HK-2 (cell line): ENCODE measurements at regions not wholly inside any gene's neighbourhood (a gene's known extent, or its start where the extent isn't known, plus 50 kb on each side); places are given as distances from the start of the nearest gene placed in this dataset.
"Not testable (repeated sequence)": the region's sequence is repeated elsewhere in the genome, so short reads cannot be mapped to it uniquely, and the experiment has no call there.

Experiments
- DNase-seq: peaks from one replicate; pipeline ENCODE4 v3.0.0-alpha.2; 2018; ENCODE audit not compliant: unreplicated experiment

DNA sequence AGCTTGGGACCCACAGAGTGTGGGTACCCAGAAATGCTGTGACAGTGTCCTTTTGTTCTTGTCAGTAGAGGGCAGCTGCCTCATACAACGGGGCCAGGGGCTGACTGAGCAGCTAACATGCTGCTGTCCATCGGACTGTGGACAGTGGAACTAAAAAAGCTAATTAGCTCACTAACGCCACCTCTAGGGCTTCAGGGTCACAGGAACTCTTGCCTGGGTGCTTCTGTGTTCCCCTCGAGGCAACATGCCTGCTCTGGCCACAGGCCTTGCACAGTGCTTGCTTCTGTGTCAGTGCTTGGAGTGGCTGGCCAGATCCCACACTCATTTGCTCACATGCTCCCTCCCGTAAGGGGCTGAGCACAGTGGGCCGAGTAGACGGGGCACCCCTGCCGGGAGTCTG, 377.0 kb downstream of the OLFM4 start:
- DNase-seq, result no peak

DNA sequence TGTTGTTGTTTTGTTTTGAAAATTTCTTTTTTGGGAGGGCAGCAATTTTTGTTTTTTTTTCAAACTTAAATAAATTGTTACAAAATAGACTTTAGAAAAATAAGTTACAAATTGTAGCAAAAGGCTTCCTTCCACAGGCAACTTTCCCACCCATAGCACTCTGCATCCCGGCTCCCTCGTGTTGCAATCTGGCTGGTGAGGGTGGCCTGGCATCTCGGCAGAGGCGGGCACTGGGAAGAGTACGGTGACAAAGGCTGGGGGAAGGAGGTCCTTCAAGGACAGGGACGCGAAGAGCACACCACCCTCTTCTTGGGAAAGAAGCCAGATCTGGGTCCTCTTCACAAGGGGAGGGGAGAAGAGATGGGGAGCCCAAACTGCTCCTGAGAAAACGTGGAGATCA, 379.7 kb downstream of the OLFM4 start:
- no peak for DNase-seq

DNA sequence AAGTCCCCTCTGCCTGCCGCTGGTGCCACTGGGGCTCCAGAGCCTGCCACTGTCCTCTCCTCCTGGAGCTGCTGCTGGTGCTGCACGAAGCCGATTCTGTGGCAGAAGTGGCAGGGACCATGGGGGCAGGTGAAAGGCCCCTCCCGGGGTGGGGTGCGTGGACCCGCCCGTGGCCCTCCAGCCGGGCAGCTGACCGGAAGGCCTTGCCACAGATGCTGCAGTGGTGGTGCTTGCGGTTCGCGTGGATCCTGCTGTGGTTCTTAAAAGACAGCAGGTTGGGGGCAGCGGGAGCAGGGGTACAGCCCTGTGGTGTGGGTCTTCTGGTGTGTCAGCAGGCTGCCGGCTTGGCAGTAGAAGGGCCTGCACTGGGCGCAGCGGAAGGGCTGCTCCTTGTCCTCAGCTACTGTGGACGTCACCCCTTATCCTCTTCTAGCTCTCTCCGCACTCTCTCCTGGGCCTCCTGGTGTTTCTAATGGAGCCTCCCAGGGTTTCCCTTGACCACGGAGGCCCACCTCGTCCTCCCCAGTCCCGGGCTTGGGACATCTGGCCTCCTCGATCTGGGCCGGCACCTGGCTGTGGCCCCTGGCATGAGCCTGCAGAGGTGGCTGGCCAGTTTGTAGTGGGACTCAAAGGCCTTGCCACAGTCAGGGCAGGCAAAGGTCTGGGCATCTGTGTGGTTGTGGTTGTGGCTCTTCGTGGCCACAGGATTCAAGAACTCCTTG, 380.4 kb downstream of the OLFM4 start:
- DNase-seq, result no peak

DNA sequence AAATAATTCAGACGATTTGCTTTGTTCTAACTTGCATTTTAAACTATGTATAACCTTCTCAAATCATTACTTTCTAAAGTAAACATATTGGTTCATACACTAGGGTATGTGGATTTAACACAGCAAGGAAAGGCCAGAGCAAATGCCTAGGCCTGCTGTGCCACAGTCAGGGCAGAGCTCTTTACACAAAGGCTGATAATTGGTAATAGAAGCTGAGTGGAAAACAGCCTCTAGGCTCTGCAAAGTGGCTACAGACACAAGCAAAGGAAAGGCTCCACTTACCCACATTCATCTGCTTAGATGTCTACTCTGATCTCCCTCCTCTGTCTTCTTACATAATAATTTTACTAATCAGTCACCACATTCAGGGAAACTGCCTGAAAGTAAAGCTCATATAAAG, 382.9 kb downstream of the OLFM4 start:
- DNase-seq, result no peak

DNA sequence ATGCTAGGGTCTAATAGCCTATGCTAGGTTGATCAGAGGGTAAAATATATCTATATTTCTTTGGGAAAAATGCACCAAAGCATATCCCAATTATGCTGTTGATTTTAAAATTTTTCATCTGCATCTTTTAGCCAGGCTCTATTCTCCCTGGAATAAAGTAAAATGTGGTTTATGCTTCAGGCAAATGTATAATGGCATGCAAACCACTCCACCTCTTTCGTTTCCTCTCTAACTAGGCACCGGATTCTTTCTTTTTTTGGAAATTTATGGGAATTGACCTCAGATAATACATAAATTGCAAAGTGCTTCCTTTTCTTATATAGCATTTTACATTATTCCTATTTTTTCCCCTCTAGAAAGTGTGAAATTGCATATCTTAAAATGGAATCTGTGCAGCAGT, 386.5 kb downstream of the OLFM4 start:
- no peak for DNase-seq

DNA sequence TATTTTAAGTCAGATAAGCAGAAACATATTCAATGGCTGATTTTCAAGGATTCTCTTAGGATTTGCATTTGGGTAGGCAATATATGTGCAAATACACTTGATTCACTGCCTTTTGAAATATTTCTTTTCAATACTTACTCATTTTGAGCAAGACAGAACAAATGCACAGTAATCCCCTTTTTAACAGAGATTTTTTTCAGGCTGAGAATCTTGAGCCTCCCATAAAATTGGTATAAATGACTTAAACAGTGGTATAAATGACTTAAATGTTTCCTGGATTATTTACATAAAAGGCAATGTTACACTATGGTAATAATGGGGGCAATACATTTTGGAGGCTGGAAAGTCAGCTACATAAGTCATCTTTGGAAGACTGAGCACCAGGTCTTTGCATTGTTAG, 389.0 kb downstream of the OLFM4 start:
- DNase-seq, result no peak

DNA sequence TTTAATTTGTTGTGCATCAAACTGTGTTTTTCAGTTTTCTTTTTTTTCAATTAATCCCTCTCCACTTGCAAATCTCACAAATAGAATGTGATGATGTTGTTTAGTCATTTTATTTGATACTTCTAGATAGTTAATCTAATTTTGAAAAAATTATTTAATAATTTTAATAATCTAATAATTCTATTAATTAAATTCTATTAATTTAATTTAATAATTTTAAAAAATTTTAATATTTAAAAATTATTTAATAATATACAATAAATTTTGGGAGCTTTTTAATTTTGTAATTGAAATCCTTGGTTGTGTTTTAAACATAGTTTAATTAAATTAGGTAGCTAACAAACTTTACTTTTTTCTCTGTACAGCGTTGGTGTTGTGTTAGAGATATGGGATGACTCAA, 393.8 kb downstream of the OLFM4 start:
- no peak for DNase-seq

DNA sequence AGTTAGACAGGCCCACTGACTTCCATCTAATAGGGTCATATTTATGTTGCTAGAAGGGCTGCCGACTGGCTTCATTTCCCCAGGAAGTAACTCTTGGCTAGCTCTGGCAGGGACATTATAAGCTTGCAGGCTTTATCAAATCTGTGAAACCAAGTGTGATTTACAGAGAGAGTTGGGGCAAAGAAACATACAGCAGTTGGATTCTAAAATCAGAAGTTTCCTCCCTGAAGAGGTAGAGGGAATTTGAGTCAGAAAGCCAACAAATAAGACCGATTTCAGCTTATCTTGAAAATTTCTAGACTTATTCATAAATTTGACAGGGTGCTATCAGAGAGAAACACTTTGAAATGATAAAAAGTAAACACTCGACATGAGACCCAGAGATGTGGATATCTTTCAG, 407.8 kb downstream of the OLFM4 start:
- no peak for DNase-seq

DNA sequence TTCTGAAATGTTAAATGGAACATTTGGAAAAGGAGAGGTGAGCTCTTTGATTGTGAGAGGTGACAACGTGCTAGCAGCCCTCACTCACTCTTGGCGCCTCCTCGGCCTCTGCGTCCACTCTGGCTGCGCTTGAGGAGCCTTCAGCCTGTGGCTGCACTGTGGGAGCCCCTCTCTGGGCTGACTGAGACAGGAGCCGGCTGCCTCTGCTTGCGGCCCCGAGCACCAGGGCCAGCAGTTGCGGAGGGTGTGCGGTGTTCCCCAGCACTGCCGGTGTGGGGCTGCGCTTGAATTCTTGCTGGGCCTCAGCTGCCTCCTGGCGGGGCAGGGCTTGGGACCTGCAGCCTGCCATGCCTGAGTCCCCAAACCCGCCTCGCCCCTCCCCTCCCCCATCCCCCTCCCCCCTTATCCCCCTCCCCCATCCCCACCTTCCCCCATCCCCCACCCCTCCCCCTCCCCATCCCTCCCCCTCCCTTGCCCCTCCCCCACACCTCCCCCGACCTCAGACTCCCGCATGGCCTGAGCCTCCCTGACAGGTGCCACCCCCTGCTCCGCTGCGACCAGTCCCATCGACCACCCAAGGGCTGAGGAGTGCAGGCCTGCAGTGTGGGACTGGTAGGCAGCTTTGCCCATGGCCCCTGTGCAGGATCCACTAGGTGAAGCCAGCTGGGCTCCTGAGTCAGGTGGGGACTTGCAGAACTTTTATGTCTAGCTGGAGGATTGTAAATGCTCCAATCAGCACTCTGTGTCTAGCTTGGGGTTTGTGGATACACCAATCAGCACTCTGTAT, 411.0 kb downstream of the OLFM4 start:
- no peak for DNase-seq

DNA sequence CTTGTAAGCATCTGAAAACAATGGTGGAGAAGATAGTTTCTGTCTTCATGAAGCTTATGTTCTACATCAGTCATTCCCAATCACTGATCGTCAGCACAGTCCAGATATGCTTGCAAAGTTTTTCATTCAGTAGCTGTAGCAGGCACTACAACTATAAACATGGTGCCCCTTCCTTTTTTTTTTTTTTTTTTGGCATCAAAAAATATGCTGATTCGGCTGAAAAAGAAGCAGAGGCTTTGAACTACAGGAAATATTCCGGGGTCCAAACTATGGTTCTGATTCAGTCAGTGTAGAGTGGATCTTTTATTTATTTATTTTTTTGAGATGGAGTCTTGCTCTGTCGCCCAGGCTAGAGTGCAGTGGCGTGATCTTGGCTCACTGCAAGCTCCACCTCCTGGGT, 414.4 kb downstream of the OLFM4 start:
- no peak for DNase-seq

DNA sequence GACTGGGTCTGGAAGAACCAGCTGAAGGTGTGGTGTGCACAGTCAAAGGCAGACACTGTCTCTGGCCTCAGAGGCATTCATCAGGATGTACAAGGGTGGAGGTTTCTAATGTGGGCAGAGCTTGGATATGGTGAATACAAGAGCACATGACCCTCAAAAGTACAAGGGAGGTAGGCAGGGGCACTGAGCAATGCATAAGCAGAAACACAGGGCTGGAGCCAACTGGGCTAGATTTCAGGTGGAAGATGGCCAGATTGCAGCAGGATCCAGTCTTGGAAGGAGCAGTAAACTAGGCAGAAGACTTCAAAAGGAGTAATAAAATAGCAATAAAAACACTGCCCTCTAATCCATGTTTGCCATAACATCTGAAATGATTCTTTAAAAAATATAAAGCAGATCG, 417.1 kb downstream of the OLFM4 start:
- DNase-seq, result no peak

DNA sequence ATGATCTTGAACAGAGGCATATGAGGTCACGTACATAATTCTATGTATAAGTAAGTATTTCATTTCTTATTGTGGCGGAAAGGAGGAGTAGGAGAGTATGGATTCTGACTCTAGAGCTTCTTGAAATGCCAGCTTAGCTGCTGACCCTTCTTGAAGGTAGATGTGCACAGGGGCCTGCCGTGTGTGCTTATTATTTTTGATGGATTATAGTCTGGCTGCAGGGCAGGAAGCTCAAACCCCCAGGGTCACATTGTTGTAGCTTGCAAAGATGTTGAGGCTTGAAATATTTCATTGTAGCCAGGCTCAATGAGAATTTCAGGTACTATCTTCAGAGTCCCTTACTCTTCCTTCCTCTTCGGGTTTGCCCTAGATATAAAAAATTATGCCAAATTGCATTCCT, 418.8 kb downstream of the OLFM4 start:
- no peak for DNase-seq

DNA sequence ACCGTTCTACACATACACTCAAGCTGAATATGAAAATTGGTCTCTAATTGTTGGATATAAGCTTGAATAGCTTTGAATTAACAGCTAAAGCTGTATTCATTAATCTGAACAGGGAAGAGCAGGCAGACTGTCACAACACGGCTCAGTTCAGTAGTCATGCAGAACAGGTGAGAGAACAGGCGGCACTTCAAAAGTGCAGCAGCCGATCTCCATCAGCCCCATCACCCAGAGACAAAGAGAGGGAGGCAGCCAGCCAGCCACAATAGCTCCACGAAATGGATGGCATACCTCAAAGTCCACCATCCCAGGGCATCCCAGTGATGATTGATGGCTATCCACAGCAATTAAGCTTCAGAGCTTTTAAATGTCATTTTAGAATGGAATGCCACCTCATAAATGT, 419.2 kb downstream of the OLFM4 start:
- no peak for DNase-seq

DNA sequence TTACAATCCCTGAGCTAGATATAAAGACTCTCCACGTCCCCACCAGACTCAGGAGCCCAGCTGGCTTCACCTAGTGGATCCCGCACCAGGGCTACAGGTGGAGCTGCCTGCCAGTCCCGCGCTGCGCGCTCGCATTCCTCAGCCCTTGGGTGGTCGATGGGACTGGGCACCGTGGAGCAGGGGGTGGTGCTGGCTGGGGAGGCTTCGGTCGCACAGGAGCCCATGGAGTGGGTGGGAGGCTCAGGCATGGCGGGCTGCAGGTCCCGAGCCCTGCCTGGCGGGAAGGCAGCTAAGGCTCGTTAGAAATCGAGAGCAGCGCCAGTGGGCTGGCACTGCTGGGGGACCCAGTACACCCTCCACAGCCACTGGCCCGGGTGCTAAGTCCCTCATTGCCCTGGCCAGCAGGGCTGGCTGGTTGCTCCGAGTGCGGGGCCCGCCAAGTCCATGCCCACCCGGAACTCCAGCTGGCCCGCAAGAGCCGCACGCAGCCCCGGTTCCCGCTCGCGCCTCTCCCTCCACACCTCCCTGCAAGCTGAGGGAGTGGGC, 423.7 kb downstream of the OLFM4 start:
- not testable (repeated sequence) for DNase-seq

DNA sequence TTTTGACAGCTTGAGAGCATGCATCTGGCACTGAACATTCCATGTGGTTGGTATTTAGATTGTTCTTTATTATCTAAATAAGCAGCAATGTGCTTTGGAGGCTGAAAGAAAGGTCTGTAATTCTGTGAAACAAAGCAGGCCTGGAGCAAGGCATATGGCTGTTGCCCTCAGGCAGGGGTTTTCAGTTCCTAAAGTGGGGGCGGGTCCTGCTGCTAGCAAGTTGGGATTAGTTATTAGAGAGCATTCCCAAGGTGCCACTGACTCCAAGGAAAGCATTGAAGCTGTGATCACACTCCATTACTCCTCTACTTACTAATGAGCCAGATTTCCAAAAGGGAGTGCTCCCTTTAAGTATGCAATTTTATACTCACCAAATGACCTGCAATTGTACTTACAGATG, 432.2 kb downstream of the OLFM4 start:
- DNase-seq, result no peak

DNA sequence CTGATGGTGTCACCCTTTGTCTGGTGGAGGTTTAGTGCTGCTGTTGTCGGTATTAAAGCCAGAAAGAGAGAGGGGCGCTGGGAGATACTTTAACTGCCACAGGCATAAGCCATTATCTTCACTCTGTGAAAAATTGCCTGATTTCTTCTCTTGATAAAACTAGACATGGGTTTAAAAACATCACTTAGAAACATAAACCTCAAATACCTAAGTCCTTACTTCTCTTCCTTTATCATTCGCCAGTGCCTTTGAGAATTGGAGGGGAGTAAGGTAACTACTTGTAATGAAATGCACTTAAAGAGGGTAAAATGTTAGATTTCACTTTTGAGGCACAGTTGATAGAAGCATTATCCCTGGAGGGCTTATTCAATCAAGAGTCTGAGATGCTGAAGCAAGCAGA, 434.5 kb downstream of the OLFM4 start:
- DNase-seq, result no peak

DNA sequence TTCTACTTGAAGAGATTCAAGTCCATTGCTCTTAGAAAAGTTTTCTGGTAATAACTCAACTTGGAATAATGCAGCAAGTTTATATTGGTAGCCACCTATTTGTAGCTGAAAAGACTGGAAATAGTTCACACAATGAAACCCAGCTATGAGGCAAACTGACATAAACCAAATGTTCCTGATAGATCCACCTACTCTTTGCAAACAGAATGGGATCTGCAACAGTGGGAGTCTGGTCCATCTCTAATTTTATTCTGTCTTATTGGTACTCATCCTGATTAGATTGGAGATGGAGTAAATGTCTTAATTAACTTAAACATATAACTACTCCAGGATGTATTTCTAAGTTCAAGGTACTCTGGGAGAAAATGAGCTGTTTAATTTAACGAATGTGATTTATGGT, 438.0 kb downstream of the OLFM4 start:
- no peak for DNase-seq

DNA sequence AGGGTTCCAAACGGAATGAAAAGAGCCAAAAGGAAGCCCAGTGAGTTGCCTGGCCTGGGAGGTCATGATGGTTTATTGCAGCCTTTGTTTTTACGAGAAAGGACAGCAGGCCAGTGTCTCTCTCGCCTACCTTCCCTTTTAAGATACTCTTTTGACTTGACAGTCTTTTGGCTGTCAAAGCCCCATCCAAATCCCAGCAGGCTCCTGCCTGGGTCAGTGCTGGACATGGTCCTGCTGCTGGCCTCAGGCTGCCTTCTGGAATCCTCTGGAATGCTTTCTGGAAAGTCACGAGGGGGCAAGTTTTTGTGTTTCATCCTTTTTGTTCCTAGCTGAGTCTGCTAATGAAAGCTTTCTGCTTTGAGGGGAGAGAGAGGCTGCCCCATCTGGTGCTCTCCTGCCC, 444.8 kb downstream of the OLFM4 start:
- DNase-seq, result no peak

DNA sequence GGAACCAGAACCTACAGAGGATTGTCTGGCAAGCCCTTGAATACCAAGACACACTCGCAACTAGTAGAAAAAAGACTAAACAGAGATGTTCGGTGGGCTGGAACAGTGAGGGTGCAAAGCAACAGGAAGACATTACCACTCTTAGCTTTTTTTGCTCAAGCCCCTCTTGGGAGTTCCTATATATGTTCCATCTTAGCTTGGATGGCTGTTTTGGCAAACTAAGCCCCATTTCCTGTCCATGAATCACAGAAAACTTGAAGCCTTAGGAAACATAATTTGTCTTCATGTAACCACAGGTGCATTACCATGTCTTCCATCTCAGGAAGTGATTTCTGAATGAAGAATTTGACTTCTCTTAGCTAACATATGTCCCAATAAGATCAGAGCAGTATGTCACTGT, 446.3 kb downstream of the OLFM4 start:
- DNase-seq, result no peak

DNA sequence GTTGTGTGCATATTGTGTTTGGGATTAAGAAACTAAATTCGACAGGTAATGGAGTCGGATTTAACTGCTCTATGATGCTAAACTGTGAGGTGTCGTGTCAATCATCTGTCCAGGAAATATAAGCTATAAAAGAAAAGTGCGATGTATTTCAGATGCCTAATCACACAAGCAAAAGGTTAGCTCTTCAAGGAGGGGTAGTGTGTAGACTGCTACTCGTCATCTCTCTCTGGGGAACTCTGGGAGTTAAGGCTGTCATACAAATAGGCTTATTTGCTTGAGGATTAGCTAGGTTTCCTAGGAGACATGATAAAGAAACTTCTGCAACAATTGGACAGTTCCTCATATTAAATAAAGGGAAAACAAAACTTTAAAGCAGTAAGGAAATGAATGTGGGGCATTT, 462.1 kb downstream of the OLFM4 start:
- DNase-seq, result no peak

DNA sequence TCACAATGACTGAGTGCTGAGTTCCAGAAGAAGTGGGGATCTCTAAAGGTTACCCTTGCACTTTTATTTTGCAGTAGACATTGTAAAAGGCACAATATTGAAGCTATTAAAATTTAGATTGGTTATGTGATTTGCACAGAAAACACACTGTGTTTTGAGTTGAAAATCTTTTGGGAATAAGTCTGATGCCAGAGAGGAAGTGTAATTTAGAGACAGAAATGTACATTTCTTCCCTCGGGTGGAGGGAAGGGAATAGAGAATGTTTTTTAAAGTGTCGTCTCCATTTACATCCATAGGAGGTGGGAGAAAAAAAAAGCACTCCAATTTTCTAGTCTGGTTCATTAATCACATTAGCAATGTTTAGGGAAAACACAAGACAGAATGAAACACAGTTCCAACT, 465.8 kb downstream of the OLFM4 start:
- no peak for DNase-seq

DNA sequence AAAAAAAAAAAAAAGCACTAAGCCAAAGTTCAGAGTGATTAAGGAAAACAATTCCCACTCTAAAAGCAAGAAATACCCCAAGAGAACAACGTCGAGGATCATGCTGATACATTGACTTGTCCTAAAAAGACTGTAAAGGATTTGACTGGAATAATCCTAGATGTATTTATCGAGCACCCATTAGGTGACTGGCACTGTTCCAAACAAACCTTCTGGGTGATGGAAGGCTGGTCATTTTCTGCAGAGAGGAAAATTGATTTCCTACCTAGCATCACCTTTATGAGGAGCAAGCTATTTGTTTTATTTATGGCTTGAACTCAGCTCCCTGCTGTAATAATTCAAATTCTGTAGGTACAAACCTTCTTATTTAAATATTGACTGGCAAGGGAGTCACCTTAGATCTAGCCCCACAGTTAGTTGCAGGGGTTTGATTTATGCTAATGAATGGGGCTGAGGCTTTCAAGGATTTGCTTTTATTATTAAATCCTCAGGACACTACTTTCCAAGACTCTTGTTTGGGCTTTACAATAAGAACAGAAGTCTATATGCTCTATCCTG, 471.0 kb downstream of the OLFM4 start:
- no peak for DNase-seq

DNA sequence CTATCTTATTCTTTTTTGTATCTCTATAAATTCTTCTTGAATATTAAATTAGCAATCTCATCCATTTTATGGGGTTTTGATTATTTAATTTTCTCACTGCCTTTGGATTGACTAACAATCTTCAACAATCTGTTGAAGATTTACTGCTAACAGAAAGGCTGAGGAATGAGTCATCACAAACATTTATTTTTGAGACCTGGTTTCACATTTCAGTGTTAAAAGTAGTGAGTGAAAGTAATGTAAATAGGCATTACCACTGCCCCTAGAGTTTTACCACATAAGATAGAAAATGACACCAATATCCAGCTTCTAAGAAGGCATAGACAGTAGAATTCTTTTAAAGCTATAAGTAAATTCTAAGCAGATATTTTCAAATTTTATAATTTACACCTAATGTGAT, 472.8 kb downstream of the OLFM4 start:
- no peak for DNase-seq
